NCI-H146 treated with DMSO at 0.1 percent for 48 hours (cell line): ENCODE measurements at regions not wholly inside any gene's neighbourhood (a gene's known extent, or its start where the extent isn't known, plus 50 kb on each side); places are given as distances from the start of the nearest gene placed in this dataset.
A peak's percentile ranks its signal among the peaks of the same experiment; 100 is the strongest.
"Not testable (repeated sequence)": the region's sequence is repeated elsewhere in the genome, so short reads cannot be mapped to it uniquely, and the experiment has no call there.

Source experiments
- DNase-seq: peaks from one replicate; lab custom pipeline; 2025; ENCODE audit not compliant: unreplicated experiment; lab: John Stamatoyannopoulos, UW

GRCh38 chr16:63216696-63217423 lies 1180.6 kb upstream of the CDH8 start:
- DNase-seq = peak; percentile 87

DNA sequence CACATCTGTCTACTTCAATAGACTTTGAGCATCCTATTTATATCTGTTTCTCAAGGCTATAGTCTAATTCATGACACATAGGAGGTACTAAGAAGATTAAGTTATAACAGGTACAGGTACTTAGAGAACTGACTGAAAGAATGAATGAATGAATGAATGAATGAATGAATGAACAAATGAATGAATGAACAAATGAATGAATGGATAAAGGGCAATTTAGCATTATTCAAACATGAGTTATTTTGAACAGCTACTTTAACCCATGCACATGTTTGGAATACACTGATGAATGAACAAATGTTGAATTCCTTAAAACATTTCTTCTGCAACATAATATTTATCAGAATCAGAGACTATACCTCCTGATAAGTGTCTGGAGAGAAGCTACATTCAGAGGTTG lies 1165.6 kb upstream of the CDH8 start:
- DNase-seq = no peak

DNA sequence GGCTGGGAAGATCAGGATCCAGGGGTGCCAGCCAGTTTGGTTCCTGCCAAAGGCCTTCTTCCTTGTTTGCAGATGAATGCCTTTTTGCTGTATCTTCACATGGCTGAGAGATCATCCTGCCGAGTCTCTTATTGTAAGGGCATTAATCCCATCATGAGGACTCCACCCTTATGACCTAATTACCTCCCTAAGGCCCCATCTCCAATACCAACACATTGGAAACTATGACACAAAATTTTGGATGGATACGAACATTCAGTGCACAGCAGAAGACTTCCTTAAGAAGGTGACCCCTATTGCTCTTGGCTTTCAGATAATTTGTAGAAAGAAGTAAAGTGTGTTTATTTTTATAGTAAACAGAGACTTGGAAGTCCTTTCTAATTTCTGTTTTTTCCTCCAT lies 1164.7 kb upstream of the CDH8 start:
- DNase-seq = no peak

- peak; percentile 41 for DNase-seq
Measured at GRCh38 chr16:63195336-63195735, 1159.1 kb upstream of the CDH8 start.

- no peak for DNase-seq
Measured at GRCh38 chr16:63192980-63193379, 1156.7 kb upstream of the CDH8 start.

DNA sequence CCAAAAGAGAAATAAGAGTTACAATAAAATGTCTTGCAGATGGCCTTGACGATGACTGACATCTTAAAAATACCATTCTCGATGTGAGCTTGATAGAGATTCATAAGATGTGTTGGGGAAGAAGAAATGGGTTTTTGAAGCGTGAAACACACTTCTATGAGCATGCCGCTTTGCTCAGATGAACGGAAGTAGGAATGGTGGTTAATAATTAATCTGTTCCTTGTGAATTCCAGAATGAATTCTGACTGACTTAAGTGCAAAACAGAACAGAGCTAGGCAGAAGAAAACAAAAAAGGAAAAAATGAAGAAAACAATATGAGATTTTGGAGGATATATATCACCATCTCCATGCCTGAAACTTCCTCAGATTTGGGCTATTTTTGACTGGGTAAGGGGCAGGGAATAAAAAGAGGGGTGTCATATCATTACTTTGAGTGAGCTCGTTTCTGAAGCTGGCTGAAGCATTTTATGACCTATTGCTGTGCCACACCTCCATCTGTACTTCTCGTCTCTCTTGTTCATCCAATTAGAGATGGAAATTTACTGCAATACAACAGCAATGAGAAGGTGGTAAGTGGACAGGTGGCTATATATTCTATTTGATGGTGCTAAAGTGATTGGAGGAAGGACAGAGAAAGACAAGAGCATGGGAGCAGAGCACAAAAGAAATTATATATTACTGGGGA lies 1152.0 kb upstream of the CDH8 start:
- DNase-seq = no peak

DNA sequence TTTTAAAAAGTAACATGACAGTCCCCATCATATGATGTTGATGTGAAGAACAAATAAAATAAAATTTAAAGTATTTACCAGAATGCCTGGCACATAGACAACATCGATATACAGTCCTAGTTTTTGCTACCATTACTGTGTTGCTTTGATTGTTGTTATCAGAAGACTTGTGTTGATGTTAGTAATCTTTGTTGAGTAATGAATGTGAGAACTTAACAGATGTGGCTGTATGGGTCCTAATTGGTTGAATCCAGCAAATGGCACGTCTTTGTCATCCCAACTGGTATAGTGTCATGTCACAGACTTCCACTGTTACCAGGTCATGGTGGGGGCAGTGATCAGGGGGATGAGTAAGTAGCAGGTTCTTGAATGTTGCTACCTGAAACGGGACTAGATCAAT lies 1151.4 kb upstream of the CDH8 start:
- DNase-seq = no peak

- DNase-seq = no peak
Measured at GRCh38 chr16:63185235-63185780, 1149.1 kb upstream of the CDH8 start.

DNA sequence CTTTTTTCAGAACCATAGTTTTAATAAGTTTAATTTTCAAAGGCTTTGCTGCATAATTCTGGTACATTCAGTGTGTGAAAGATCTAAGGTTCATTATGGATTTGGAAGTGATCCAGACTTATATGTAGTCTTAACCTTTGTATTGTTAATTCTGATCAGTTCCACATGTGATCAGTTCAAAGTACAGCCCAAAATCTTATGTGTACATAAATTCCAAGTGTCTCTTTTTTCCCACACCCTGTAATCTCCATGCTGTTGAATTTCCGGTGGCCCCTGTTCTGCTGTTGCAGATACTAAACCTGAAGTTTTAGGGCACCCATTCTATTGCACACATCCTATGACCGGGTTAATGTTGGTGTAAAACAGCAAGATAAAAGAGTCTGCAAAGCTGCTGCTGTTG lies 1147.5 kb upstream of the CDH8 start:
- DNase-seq = no peak

- DNase-seq = no peak
Measured at GRCh38 chr16:63175313-63175712, 1139.1 kb upstream of the CDH8 start.

DNA sequence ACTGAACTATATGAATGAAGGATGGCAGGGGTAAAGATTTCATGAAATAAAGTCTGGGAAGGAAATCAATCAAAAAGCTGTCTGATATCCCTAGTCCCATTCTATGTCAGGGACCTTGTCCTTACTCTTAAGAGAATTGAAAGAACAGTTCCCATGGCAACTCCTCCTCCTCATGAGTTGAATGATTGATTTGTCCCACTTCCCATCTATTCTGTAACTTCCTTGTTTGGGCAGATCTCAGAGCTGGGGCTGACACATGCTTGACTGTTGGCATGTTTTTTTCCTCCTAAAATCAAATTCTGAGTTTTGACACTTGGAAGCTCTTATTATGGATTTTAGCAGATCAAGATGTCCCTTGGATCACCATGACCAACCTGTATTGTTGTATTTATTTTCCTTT lies 1138.6 kb upstream of the CDH8 start:
- no peak for DNase-seq

DNA sequence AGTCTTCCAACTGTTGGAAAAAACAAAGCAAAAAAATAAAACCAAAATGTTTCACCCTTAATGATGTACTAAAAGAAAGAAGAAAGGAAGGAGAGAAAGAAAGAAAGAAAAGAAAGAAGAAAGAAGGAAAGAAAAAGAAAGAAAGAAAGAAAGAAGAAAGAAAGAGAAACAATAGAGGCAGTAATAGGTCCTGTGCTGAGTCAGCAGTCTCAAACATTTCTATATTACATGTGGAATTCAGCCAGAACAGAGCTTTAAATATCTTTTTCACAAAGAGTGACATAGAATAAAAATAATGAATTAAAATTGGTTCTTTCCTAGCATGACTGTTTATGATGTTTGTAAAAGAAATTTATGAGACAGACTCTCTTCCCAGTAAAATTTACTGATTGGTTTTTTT lies 1135.3 kb upstream of the CDH8 start:
- DNase-seq = no peak

DNA sequence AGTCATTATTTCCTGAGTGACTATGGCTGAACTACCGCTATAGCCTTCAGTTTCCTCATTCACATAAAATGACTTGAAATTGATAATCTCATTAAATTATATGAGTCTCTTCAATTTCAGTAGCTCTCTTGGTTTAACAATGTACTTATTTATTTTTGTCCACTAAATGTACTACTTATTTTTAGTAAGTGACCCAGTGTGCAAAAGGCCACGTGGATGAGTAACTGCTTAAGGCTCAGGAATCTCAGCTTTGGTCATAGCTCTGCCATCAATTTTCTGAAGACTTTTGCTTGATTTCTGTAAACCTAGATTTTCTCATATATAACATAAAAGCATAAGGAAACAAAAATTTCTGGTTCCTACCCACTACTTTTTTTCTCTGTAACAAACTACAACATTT lies 1132.9 kb upstream of the CDH8 start:
- DNase-seq = no peak

GRCh38 chr16:63157818-63158217 lies 1121.6 kb upstream of the CDH8 start:
- no peak for DNase-seq

DNA sequence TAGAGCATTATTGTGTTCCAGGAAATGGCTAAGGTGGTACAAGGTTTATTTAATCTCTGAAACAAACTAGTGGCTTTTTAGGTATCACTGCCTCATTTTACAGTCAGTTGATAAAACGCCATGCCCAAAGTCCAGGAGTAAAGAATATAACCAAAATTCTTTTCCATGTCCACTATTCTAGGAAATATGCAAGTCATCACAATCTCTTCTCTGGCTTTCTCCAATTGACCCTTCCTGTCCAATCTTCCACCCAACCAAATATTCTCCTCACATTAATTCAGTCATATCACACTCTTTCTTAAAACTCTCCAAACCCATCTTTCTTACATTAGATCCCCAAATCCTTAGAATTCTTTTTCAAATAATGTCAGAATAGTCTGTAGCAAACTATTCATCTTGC lies 1110.0 kb upstream of the CDH8 start:
- no peak for DNase-seq

- DNase-seq = no peak
Measured at GRCh38 chr16:63145411-63145810, 1109.2 kb upstream of the CDH8 start.

GRCh38 chr16:63135069-63135468 lies 1098.8 kb upstream of the CDH8 start:
- DNase-seq = no peak

- DNase-seq = no peak
Measured at GRCh38 chr16:63131503-63131902, 1095.3 kb upstream of the CDH8 start.

DNA sequence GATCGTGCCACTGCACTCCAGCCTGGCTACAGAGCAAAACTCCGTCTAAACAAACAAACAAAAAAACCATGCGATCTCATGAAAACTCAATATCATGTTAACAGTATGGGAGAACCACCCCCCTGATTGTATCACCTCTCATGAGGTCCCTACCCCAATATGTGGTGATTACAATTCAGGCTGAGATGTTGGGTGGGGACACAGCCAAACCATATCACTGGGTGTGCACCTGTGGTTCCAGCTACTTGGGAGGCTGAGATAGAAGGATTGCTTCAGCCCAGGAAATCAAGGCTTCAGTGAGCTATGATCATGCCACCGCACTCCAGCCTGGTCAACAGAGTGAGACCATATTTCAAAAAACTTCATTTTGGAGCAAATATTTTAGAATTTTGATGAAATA lies 1094.7 kb upstream of the CDH8 start:
- no peak for DNase-seq

DNA sequence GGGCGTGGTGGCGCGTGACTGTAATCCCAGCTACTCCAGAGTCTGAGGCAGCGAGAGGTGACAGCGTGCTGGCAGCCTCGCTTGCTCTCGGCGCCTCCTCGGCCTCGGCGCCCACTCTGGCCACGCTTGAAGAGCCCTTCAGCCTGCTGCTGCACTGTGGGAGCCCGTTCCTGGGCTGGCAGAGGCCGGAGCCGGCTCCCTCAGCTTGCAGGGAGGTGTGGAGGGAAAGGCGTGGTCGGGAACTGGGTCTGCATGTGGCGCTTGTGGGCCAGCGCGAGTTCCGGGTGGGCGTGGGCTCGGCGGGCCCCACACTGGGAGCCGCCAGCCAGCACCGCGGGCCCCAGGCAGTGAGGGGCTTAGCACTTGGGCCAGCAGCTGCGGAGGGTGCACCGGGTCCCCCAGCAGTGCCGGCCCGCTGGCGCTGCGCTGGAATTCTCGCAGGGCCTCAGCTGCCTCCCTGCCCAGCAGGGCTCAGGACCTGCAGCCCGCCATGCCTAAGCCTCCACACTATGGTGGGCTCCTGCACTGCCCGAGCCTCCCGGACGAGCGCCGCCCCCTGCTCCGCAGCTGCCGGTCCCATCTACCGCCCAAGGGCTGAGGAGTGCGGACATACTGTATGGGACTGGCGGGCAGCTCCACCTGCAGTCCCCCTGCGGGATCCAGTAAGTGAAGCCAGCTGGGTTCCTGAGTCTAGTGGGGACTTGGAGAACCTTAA lies 1093.3 kb upstream of the CDH8 start:
- no peak for DNase-seq

DNA sequence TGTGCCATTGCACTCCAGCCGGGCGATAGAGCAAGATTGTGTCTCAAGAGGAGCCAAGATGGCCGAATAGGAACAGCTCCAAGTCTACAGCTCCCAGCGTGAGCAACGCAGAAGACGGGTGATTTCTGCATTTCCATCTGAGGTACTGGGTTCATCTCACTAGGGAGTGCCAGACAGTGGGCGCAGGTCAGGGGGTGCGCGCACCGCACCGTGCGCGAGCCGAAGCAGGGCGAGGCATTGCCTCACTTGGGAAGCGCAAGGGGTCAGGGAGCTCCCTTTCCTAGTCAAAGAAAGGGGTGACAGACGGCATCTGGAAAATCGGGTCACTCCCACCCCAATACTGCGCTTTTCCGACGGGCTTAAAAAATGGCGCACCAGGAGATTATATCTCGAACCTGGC lies 1083.7 kb upstream of the CDH8 start:
- DNase-seq = not testable (repeated sequence)

DNA sequence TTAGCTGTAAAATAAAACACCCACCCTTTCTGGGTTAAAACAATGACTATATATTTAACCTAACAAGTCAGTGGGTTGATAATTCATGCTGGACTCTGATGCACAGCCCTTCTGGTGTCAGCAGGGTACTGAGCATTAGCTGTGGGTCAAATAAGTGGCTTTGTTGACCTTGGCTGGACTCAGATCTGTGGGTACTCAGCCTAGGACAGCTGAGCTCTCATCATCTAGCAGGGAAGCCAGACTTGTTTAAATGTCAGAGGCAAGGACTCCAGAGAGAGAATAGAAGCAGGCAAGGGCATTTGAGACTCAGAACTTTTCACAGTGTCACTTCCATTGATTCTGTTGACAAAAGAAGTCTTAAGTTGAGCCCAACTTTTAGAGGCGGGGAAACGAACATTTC lies 1063.8 kb upstream of the CDH8 start:
- no peak for DNase-seq
